Sigmoid colon (tissue), 6 donors: ENCODE measurements at regions not wholly inside any gene's neighbourhood (a gene's known extent, or its start where the extent isn't known, plus 50 kb on each side); places are given as distances from the start of the nearest gene placed in this dataset.
"Not testable (repeated sequence)": the region's sequence is repeated elsewhere in the genome, so short reads cannot be mapped to it uniquely, and the experiment has no call there.

Experiments
- DNase-seq: peaks from one replicate; pipeline ENCODE4 v3.0.0-alpha.2; 2019
- H3K27ac ChIP-seq, 4 donors: fragments of 200-600 bp; sonication (generic); one replicate each; pipeline ENCODE4 v1.5.1; 2016 to 2019; ENCODE audit warnings: mild to moderate bottlenecking in 1 of 4
- H3K27me3 ChIP-seq, 3 donors: fragments of 200-600 bp; sonication (generic); one replicate each; pipeline ENCODE4 v1.5.1; 2019; ENCODE audit warnings: mild to moderate bottlenecking in 1 of 3
- H3K36me3 ChIP-seq, 4 donors: fragments of 200-600 bp; sonication (generic); one replicate each; pipeline ENCODE4 v1.5.1; 2016 to 2019
- H3K4me1 ChIP-seq, 4 donors: fragments of 200-600 bp; sonication (generic); one replicate each; pipeline ENCODE4 v1.5.1; 2017 to 2019
- H3K4me3 ChIP-seq, 4 donors: fragments of 200-600 bp; sonication (generic); one replicate each; pipeline ENCODE4 v1.5.1; 2017 to 2019; ENCODE audit warnings: mild to moderate bottlenecking in 2 of 4, moderate library complexity in 1 of 4
- H3K9me3 ChIP-seq, 4 donors: fragments of 200-600 bp in 3 of 4; sonication (generic) in 3 of 4; one replicate each; pipeline versions ENCODE4 v1.5.1 to v1.6.1; 2013 to 2019
- EP300 ChIP-seq, 4 donors: sonication (generic); formaldehyde crosslinking; IDR thresholded peaks; one replicate each; pipeline ENCODE4 v1.6.1; 2017; ENCODE audit warnings: antibody characterized with exemption in 4 of 4
- POLR2A ChIP-seq, 2 donors: fragments of 450-650 bp; IDR thresholded peaks; one replicate each; pipeline ENCODE4 v1.6.1; 2016; ENCODE audit warnings: antibody characterized with exemption in 2 of 2, mild to moderate bottlenecking in 2 of 2, moderate library complexity in 2 of 2
- POLR2AphosphoS5 ChIP-seq, 4 donors: sonication (generic); formaldehyde crosslinking; IDR thresholded peaks; one replicate each; pipeline ENCODE4 v1.6.1; 2017; ENCODE audit warnings: antibody characterized with exemption in 4 of 4
- WGBS, 2 donors: extraction: QIAGEN DNeasy Blood & Tissue Kit; methylation state at CpG; one replicate each; pipeline ENCODE4 v1.1.7; 2013; 5-methylcytosine and 5-hydroxymethylcytosine counted together
- intact Hi-C: fragments of 100-400 bp; cut with DNase I; formaldehyde crosslinking; loops from one replicate; pipeline ENCODE4 v1.15.1; 2023
- TF ChIP-seq, protein P1 (sequence below), 4 experiments: fragments of 450-650 bp in 3 of 4; fragments of 200-600 bp in 1 of 4; IDR thresholded peaks; one replicate each; pipeline ENCODE4 v1.5.1; 2016 to 2019; ENCODE audit warnings: antibody characterized with exemption in 4 of 4, mild to moderate bottlenecking in 3 of 4, moderate library complexity in 2 of 4
- donor health status: healthy with polysubstance abuse.
- donor health status: healthy.

DNA sequence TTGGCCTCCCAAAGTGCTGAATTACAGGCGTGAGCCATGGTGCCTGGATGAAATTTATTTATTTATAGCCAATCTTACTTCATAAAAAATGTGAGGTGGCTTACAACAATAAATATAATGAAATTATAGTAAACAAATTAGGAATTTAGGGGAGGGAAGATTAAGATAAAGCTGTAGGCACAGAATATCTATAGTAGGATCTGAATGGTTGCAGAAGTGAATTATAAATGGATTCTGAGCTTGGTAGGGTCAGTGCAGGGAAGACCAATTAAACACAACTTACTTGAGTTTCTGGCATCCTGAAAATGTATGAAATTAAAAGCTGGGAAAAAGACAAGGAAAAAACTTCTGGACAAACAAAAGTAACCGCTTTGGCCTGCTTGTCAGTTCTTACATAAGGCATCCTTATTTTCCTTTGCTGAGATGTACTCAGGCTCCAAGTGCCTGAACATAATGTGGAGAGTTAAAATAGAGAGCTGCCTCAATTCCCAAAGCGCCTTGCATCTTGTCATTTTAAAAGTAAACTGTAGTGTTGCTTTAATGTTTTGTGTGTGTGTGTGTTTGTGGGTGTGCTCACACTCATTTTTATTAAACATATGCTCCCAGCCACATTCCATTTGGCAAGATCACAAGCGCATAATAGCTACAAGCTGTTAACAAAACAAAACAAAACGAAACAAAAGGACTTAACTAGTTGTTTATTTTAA lies 247.3 kb downstream of the S1PR1 start:
- WGBS, 2 donors = 44 to 66% methylated on average over 5 of the region's 5 CpGs
- H3K27ac ChIP-seq = no peak overlapping the region
- H3K36me3 ChIP-seq = no peaks in the 10 kb centered on the region
- H3K4me1 ChIP-seq = no peaks in the 10 kb centered on the region
- H3K4me3 ChIP-seq = no peak overlapping the region
- H3K27me3 ChIP-seq = no peaks in the 10 kb centered on the region
- DNase-seq = no peak
- no peaks in the 10 kb centered on the region for H3K9me3 ChIP-seq
- intact Hi-C loops = no loop called here
- TF ChIP-seq POLR2AphosphoS5 (IDR thresholded peaks at IDR 0.05) = no peak
- no peak for TF ChIP-seq POLR2A (IDR thresholded peaks at IDR 0.05)
- no peak for TF ChIP-seq EP300 (IDR thresholded peaks at IDR 0.05)
- TF ChIP-seq, protein P1, sequence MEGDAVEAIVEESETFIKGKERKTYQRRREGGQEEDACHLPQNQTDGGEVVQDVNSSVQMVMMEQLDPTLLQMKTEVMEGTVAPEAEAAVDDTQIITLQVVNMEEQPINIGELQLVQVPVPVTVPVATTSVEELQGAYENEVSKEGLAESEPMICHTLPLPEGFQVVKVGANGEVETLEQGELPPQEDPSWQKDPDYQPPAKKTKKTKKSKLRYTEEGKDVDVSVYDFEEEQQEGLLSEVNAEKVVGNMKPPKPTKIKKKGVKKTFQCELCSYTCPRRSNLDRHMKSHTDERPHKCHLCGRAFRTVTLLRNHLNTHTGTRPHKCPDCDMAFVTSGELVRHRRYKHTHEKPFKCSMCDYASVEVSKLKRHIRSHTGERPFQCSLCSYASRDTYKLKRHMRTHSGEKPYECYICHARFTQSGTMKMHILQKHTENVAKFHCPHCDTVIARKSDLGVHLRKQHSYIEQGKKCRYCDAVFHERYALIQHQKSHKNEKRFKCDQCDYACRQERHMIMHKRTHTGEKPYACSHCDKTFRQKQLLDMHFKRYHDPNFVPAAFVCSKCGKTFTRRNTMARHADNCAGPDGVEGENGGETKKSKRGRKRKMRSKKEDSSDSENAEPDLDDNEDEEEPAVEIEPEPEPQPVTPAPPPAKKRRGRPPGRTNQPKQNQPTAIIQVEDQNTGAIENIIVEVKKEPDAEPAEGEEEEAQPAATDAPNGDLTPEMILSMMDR (IDR thresholded peaks at IDR 0.05) = no peak

DNA sequence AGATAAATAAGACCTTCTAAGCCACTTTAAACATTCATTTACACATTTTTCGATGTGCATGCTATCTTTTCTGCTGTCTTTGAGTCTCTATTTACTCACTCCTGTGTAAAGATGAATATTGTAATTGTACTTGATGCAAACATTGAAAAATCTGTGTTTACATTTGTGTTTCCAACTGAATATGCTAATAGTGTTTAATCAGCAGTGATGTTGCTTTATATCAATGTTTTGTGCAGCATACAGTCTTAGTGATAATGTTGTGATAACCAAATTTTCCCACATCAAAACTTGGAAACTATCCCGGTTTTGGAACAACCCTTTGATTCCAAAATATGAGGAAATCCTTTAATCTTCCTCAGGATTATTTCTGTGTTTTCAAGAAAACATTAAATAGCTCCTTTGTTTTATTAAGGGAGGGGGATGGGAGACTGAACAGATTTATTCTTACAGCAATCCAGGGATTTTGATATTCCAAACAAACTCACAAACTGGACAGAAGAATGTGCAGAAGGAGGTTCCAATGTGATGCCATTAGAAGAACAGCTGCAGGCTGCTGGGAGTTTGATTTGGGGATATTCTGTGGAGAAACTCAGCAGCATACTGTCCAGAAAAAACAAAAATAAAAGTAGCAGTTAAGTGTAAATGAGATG lies 248.0 kb downstream of the S1PR1 start:
- no peaks in the 10 kb centered on the region for H3K9me3 ChIP-seq
- no peak overlapping the region for H3K27ac ChIP-seq
- H3K36me3 ChIP-seq = no peaks in the 10 kb centered on the region
- intact Hi-C loops = no loop called here
- TF ChIP-seq EP300 (IDR thresholded peaks at IDR 0.05) = no peak
- no peak for TF ChIP-seq POLR2A (IDR thresholded peaks at IDR 0.05)
- no peak for TF ChIP-seq POLR2AphosphoS5 (IDR thresholded peaks at IDR 0.05)
- TF ChIP-seq, protein P1 (IDR thresholded peaks at IDR 0.05) = no peak
- WGBS, 2 donors = 13 to 40% methylated on average over 2 of the region's 2 CpGs
- no peak overlapping the region for H3K4me3 ChIP-seq
- H3K4me1 ChIP-seq = no peaks in the 10 kb centered on the region
- DNase-seq = no peak
- H3K27me3 ChIP-seq = no peaks in the 10 kb centered on the region

DNA sequence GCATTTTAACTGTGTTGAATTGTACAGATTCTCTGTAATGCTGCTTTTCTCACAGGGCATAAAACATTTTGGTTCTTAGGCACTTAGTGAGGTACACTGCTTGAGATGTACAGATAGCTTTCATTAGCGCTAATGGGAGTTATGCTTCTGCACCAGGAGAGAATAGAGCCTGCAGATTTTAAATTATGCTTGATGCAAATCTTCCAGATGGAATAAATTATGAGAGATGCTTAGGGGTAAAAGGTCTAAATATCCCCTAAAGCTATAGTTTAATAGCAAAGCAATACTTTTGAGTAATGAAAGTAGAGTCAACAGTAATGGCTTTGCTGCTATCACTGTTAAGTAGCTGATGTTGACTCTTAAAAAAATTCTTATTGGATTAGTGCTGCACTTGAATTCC lies 248.9 kb downstream of the S1PR1 start:
- TF ChIP-seq EP300 (IDR thresholded peaks at IDR 0.05) (no peak), POLR2AphosphoS5 (IDR thresholded peaks at IDR 0.05) (no peak), POLR2A (IDR thresholded peaks at IDR 0.05) (no peak)
- TF ChIP-seq, protein P1 (IDR thresholded peaks at IDR 0.05) = no peak
- no peak for DNase-seq
- intact Hi-C loops = no loop called here
- peaks cover 0 to 3% (median 0%) of the 10 kb centered on the region in 4 donors for H3K9me3 ChIP-seq
- H3K27me3 ChIP-seq = no peaks in the 10 kb centered on the region
- H3K4me1 ChIP-seq = no peaks in the 10 kb centered on the region
- no peaks in the 10 kb centered on the region for H3K36me3 ChIP-seq
- H3K4me3 ChIP-seq = no peak overlapping the region
- no peak overlapping the region for H3K27ac ChIP-seq
- WGBS, 2 donors = 0 to 1% methylated on average over 1 of the region's 1 CpG

DNA sequence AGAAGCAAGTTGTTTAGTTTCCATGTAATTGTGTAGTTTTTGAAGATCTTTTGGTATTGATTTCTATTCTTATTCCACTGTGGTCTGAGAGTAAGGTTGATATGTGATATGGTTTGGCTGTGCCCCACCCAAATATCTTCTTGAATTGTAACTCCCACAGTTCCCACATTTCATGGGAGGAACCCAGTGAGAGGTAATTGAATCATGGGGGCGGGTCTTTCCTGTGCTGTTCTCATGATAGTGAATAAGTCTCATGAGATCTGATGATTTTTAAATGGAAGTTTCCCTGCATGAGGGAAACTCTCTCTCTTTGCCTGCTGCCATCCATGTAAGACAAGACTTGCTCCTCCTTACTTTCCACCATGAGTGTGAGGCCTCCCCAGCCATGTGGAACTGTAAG lies 255.3 kb downstream of the S1PR1 start:
- 82 to 90% methylated on average over 1 of the region's 1 CpG for WGBS, 2 donors

DNA sequence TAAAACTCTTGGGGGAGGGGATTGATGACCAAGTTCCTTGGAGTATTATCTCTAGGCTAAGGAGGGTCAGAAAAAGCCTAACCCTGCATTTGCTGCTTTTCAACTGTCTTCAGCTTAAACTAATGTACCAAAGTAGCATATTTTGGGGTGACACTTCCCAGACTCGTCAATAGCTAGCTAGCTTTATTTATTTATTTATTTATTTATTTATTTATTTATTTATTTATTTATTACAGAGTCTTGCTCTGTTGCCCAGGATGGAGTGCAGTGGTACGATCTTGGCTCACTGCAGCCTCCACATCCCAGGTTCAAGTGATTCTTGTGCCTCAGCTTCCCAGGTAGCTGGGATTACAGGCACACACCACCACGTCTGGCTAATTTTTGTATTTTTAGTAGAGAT lies 257.1 kb downstream of the S1PR1 start:
- DNase-seq, H3K27ac ChIP-seq, H3K4me3 ChIP-seq, intact Hi-C loops, H3K9me3 ChIP-seq, H3K27me3 ChIP-seq, H3K36me3 ChIP-seq, H3K4me1 ChIP-seq: not testable (repeated sequence)
- 78 to 83% methylated on average over 3 of the region's 3 CpGs for WGBS, 2 donors

More for the DNA sequence above, 255.3 kb downstream of the S1PR1 start:
- H3K36me3 ChIP-seq, H3K4me3 ChIP-seq, H3K27me3 ChIP-seq, H3K27ac ChIP-seq, intact Hi-C loops, H3K4me1 ChIP-seq, DNase-seq, H3K9me3 ChIP-seq: not testable (repeated sequence)

DNA sequence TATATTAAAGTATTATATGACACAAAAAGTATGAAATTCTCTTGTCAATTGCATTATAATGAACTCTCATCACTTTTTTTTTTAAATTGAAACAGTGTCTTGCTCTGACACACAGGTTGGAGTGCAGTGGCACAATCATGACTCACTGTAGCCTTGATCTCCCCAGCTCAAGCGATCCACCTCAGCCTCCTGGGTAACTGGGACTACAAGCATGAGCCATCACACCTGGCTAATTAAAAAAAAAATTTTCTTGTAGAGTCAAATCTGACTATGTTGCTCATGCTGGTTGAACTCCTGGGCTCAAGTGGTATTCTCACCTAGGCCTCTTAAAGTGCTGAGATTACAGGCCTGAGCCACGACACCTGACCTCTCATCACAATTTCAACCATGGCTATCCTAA lies 259.3 kb downstream of the S1PR1 start:
- DNase-seq = no peak
- H3K27ac ChIP-seq = no peak overlapping the region
- H3K4me1 ChIP-seq = no peaks in the 10 kb centered on the region
- H3K36me3 ChIP-seq = no peaks in the 10 kb centered on the region
- H3K9me3 ChIP-seq = no peaks in the 10 kb centered on the region
- TF ChIP-seq EP300 (IDR thresholded peaks at IDR 0.05) = no peak
- TF ChIP-seq, protein P1 (IDR thresholded peaks at IDR 0.05) = no peak
- TF ChIP-seq POLR2A (IDR thresholded peaks at IDR 0.05) = no peak
- no peak for TF ChIP-seq POLR2AphosphoS5 (IDR thresholded peaks at IDR 0.05)
- 74 to 84% methylated on average over 2 of the region's 2 CpGs for WGBS, 2 donors
- intact Hi-C loops = no loop called here
- no peaks in the 10 kb centered on the region for H3K27me3 ChIP-seq
- no peak overlapping the region for H3K4me3 ChIP-seq
